ENCODE measurements at regions not wholly inside any gene's neighbourhood (a gene's known extent, or its start where the extent isn't known, plus 50 kb on each side); places are given as distances from the start of the nearest gene placed in this dataset.

DNA sequence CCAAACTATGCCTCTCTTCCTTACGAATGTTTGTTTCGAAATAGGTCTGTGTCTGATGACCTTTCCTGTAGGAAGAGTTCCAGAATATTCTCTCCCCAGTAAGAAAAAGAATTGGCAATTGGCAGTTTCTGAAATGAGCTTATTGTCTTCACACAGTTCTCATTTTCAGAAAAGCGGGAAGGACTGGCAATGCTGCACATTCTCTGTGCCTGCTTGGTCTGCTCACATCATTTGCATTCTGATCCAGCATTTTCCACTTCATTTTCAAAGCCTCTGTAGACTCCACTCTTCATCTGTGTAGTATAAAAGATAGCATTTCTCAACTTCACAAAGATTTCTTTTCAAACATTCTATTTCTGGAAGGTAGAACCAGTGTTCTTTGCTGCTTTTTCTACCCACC, 120.6 kb upstream of the CCDC112 start:
- no peak for TF ChIP-seq CTCF (IDR thresholded peaks at IDR 0.05)
- TF ChIP-seq POLR2A (IDR thresholded peaks at IDR 0.05), result no peak
